Neural cell (in vitro differentiated cells): ENCODE measurements at regions not wholly inside any gene's neighbourhood (a gene's known extent, or its start where the extent isn't known, plus 50 kb on each side); places are given as distances from the start of the nearest gene placed in this dataset.

Experiments
- H2AFZ ChIP-seq: fragments of 200-600, 300-800 bp; sonication (generic), shearing (Covaris generic); 2 replicates; pipeline ENCODE4 v1.6.0; 2014; ENCODE audit warnings: low read depth, mild to moderate bottlenecking, antibody characterized with exemption, low read length, moderate library complexity
- H3F3A ChIP-seq: fragments of 200-600 bp; shearing (Covaris generic); 2 replicates; pipeline ENCODE4 v1.6.1; 2016; ENCODE audit warnings: mild to moderate bottlenecking, moderate library complexity, mixed read lengths, antibody characterized with exemption, low read length; ENCODE audit not compliant: insufficient read depth, poor library complexity, severe bottlenecking
- H3K27ac ChIP-seq: fragments of 200-600, 300-800 bp; sonication (generic), shearing (Covaris generic); 2 replicates; pipeline ENCODE4 v1.5.1; 2014; ENCODE audit warnings: mild to moderate bottlenecking, low read length, moderate library complexity
- H3K27me3 ChIP-seq: fragments of 300-800, 200-600 bp; sonication (generic), shearing (Covaris generic); 2 replicates; pipeline ENCODE4 v1.6.0; 2014; ENCODE audit warnings: mild to moderate bottlenecking, low read depth, low read length, moderate library complexity; ENCODE audit not compliant: insufficient read depth
- H3K36me3 ChIP-seq: fragments of 300-800, 200-600 bp; sonication (generic), shearing (Covaris generic); 2 replicates; pipeline ENCODE4 v1.5.1; 2014; ENCODE audit warnings: mild to moderate bottlenecking, antibody characterized with exemption, low read length, moderate library complexity; ENCODE audit not compliant: insufficient read depth
- H3K4me2 ChIP-seq: fragments of 300-800, 200-600 bp; sonication (generic), shearing (Covaris generic); 2 replicates; pipeline ENCODE4 v1.6.0; 2014; ENCODE audit warnings: mild to moderate bottlenecking, low read length
- H3K4me3 ChIP-seq: fragments of 300-800, 200-600 bp; sonication (generic), shearing (Covaris generic); 2 replicates; pipeline ENCODE4 v1.5.1; 2014; ENCODE audit warnings: mild to moderate bottlenecking, low read length, moderate library complexity
- H3K79me2 ChIP-seq: fragments of 200-600 bp; shearing (Covaris generic); replicated peaks from 2 replicates; pipeline ENCODE4 v1.6.0; 2014; ENCODE audit warnings: mild to moderate bottlenecking, low read length, moderate library complexity; ENCODE audit not compliant: insufficient read depth
- H3K9ac ChIP-seq: fragments of 300-800, 200-600 bp; sonication (generic), shearing (Covaris generic); 2 replicates; pipeline ENCODE4 v1.6.1; 2016; ENCODE audit warnings: mild to moderate bottlenecking, low read length, mixed read lengths
- H3K9me2 ChIP-seq: fragments of 200-600 bp; shearing (Covaris generic); 2 replicates; pipeline ENCODE4 v1.6.1; 2016; ENCODE audit warnings: mild to moderate bottlenecking, low read length, mixed read lengths; ENCODE audit not compliant: insufficient read depth
- H3K9me3 ChIP-seq: fragments of 200-600, 300-800 bp; sonication (generic), shearing (Covaris generic); 2 replicates; pipeline ENCODE4 v1.6.1; 2016; ENCODE audit warnings: mild to moderate bottlenecking, mixed run types, low read length, moderate library complexity, mixed read lengths
- H4K20me1 ChIP-seq: fragments of 200-600 bp; shearing (Covaris generic); 2 replicates; pipeline ENCODE4 v1.6.1; 2016; ENCODE audit warnings: mild to moderate bottlenecking, mixed run types; ENCODE audit not compliant: insufficient read depth
- EP300 ChIP-seq: fragments of 450-650 bp; conservative IDR thresholded peaks from 2 replicates; pipeline ENCODE4 v1.6.1; 2014; ENCODE audit warnings: antibody characterized with exemption, mild to moderate bottlenecking, moderate library complexity; ENCODE audit not compliant: poor library complexity, severe bottlenecking
- EZH2 ChIP-seq: fragments of 200-600, 300-800 bp; shearing (Covaris generic), sonication (generic); IDR thresholded peaks from 2 replicates; pipeline ENCODE4 v1.6.1; 2014; ENCODE audit warnings: antibody characterized with exemption, low read length, borderline replicate concordance, mild to moderate bottlenecking; ENCODE audit not compliant: insufficient read depth, poor library complexity, severe bottlenecking
- MXI1 ChIP-seq: fragments of 450-650 bp; conservative IDR thresholded peaks from 2 replicates; pipeline ENCODE4 v1.6.1; 2014; ENCODE audit warnings: antibody characterized with exemption, mild to moderate bottlenecking; ENCODE audit not compliant: poor library complexity, severe bottlenecking
- POLR2AphosphoS5 ChIP-seq: IDR thresholded peaks from 2 replicates; pipeline ENCODE4 v1.6.1; 2012
- RAD21 ChIP-seq: fragments of 450-650 bp; conservative IDR thresholded peaks from 2 replicates; pipeline ENCODE4 v1.6.1; 2014; ENCODE audit warnings: antibody characterized with exemption, mild to moderate bottlenecking, moderate library complexity
- SMC3 ChIP-seq: fragments of 450-650 bp; conservative IDR thresholded peaks from 2 replicates; pipeline ENCODE4 v1.6.1; 2014; ENCODE audit warnings: antibody characterized with exemption, mild to moderate bottlenecking, moderate library complexity; ENCODE audit not compliant: poor library complexity
- TAF1 ChIP-seq: IDR thresholded peaks from 2 replicates; pipeline ENCODE4 v1.6.1; 2012; ENCODE audit warnings: low read depth
- TF ChIP-seq, protein P1 (sequence below): IDR thresholded peaks from 2 replicates; pipeline ENCODE4 v1.6.1; 2012; ENCODE audit warnings: borderline replicate concordance
- TF ChIP-seq, protein P2 (sequence below): fragments of 450-650 bp; IDR thresholded peaks from 2 replicates; pipeline ENCODE4 v1.5.1; 2014; ENCODE audit warnings: antibody characterized with exemption, mild to moderate bottlenecking, moderate library complexity; ENCODE audit not compliant: poor library complexity, severe bottlenecking

DNA sequence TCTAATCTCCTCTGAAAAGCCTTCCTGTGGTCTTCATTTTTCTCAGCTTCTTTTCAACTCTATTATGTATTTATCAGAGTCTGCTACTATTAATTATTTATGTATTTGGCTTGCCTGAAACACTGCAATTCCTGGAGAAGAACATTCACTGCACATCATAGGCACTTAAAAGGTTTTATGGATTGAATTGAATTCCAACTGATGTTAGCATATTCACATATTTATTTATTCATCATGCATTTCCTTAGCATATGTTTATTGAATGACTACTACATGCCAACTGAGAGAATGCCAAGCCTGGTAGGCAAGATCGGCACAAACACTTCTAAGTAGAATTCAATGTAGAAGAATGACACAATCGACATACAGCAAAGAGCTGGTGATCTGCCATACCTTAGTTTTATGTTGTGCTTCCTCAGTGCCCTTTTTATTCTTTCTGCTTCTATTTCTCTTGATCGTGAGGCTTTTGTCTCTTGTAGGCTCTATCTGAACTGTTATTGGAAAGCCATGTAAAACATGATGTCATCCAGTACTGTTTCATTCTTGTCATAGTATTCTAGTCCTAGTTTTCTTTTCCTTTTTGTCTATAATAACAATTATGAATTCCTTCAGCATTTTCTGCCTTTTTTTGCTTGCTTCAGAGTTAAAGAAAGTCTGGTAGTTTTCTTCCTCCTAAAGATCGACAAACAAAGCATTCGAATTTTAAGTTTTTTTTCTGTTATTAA is 454.2 kb downstream of the TLE4 start:
- no peak overlapping the region for H3K27ac ChIP-seq
- H3F3A ChIP-seq = no peaks in the 10 kb centered on the region
- H3K27me3 ChIP-seq = no peaks in the 10 kb centered on the region
- H3K9ac ChIP-seq = no peak overlapping the region
- no peaks in the 10 kb centered on the region for H3K9me2 ChIP-seq
- no peaks in the 10 kb centered on the region for H3K79me2 ChIP-seq
- TF ChIP-seq SMC3 (no peak), EP300 (no peak), MXI1 (no peak), EZH2 (no peak), TAF1 (no peak), RAD21 (no peak), POLR2AphosphoS5 (no peak)
- TF ChIP-seq, protein P1, sequence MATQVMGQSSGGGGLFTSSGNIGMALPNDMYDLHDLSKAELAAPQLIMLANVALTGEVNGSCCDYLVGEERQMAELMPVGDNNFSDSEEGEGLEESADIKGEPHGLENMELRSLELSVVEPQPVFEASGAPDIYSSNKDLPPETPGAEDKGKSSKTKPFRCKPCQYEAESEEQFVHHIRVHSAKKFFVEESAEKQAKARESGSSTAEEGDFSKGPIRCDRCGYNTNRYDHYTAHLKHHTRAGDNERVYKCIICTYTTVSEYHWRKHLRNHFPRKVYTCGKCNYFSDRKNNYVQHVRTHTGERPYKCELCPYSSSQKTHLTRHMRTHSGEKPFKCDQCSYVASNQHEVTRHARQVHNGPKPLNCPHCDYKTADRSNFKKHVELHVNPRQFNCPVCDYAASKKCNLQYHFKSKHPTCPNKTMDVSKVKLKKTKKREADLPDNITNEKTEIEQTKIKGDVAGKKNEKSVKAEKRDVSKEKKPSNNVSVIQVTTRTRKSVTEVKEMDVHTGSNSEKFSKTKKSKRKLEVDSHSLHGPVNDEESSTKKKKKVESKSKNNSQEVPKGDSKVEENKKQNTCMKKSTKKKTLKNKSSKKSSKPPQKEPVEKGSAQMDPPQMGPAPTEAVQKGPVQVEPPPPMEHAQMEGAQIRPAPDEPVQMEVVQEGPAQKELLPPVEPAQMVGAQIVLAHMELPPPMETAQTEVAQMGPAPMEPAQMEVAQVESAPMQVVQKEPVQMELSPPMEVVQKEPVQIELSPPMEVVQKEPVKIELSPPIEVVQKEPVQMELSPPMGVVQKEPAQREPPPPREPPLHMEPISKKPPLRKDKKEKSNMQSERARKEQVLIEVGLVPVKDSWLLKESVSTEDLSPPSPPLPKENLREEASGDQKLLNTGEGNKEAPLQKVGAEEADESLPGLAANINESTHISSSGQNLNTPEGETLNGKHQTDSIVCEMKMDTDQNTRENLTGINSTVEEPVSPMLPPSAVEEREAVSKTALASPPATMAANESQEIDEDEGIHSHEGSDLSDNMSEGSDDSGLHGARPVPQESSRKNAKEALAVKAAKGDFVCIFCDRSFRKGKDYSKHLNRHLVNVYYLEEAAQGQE = no peak
- TF ChIP-seq, protein P2, sequence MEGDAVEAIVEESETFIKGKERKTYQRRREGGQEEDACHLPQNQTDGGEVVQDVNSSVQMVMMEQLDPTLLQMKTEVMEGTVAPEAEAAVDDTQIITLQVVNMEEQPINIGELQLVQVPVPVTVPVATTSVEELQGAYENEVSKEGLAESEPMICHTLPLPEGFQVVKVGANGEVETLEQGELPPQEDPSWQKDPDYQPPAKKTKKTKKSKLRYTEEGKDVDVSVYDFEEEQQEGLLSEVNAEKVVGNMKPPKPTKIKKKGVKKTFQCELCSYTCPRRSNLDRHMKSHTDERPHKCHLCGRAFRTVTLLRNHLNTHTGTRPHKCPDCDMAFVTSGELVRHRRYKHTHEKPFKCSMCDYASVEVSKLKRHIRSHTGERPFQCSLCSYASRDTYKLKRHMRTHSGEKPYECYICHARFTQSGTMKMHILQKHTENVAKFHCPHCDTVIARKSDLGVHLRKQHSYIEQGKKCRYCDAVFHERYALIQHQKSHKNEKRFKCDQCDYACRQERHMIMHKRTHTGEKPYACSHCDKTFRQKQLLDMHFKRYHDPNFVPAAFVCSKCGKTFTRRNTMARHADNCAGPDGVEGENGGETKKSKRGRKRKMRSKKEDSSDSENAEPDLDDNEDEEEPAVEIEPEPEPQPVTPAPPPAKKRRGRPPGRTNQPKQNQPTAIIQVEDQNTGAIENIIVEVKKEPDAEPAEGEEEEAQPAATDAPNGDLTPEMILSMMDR = no peak
- H3K9me3 ChIP-seq = no peaks in the 10 kb centered on the region
- H3K4me3 ChIP-seq = no peak overlapping the region
- H3K36me3 ChIP-seq = no peaks in the 10 kb centered on the region
- no peak overlapping the region for H3K4me2 ChIP-seq
- no peaks in the 10 kb centered on the region for H4K20me1 ChIP-seq
- H2AFZ ChIP-seq = no peak overlapping the region

DNA sequence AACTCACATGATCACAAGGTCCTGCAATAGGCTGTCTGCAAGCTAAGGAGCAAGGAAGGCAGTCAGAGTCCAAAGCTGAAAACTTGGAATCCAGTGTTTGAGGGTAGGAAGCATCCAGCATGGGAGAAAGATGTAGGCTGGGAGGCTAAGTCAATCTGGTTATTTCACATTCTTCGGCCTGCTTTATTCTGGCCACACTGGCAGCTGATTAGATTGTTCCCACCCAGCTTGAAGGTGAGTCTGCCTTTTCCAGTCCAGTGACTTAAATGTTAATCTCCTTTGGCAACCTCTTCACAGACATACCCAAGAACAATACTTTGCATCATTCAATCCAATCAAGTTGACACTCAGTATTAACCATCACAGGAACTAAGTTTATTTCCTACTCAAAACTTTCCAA is 453.4 kb downstream of the TLE4 start:
- Histone ChIP-seq H3K9me3 (no peaks in the 10 kb centered on the region), H3K27me3 (no peaks in the 10 kb centered on the region), H3F3A (no peaks in the 10 kb centered on the region), H3K27ac (no peak overlapping the region), H3K4me2 (no peak overlapping the region), H2AFZ (no peak overlapping the region), H3K9me2 (no peaks in the 10 kb centered on the region), H3K36me3 (no peaks in the 10 kb centered on the region), H4K20me1 (no peaks in the 10 kb centered on the region), H3K79me2 (no peaks in the 10 kb centered on the region), H3K9ac (no peak overlapping the region), H3K4me3 (no peak overlapping the region)
- no peak for TF ChIP-seq TAF1
- TF ChIP-seq, protein P1 = no peak
- no peak for TF ChIP-seq EZH2
- no peak for TF ChIP-seq EP300
- TF ChIP-seq, protein P2 = no peak
- TF ChIP-seq MXI1 = no peak
- no peak for TF ChIP-seq RAD21
- no peak for TF ChIP-seq POLR2AphosphoS5
